HEK293 (cell line): ENCODE measurements at regions not wholly inside any gene's neighbourhood (a gene's known extent, or its start where the extent isn't known, plus 50 kb on each side); places are given as distances from the start of the nearest gene placed in this dataset.

Source experiments
- CTCF ChIA-PET: fragments of 350-600 bp; formaldehyde crosslinking; extraction: SDS; loops from one replicate; lab custom pipeline; 2021; ENCODE audit warnings: antibody characterized with exemption; lab: Yijun Ruan, JAX
- POLR2A ChIA-PET: fragments of 300-600 bp; formaldehyde crosslinking; extraction: SDS; loops from one replicate; lab custom pipeline; 2020; ENCODE audit warnings: antibody characterized with exemption, inconsistent platforms; lab: Yijun Ruan, JAX
- H3K27ac ChIP-seq: fragments of 200-500 bp; sonication (Bioruptor generic); 2 replicates; pipeline ENCODE4 v1.5.1; 2014; ENCODE audit warnings: low read depth, low read length, control low read depth, inconsistent platforms; ENCODE audit errors: extremely low read depth
- H3K36me3 ChIP-seq, 2 experiments: fragments of 200-500 bp in 1 of 2; sonication (Bioruptor generic) in 1 of 2; 1 replicate in 1 of 2; 2 replicates in 1 of 2; pipeline ENCODE4 v1.5.1; 2014 to 2017; ENCODE audit warnings: inconsistent platforms in 2 of 2, low read length in 2 of 2; ENCODE audit not compliant: control insufficient read depth in 2 of 2, insufficient read depth in 1 of 2
- H3K4me1 ChIP-seq: fragments of 200-500 bp; sonication (Bioruptor generic); 2 replicates; pipeline ENCODE4 v1.5.1; 2014; ENCODE audit warnings: mild to moderate bottlenecking, low read length, inconsistent platforms; ENCODE audit not compliant: control insufficient read depth, insufficient read depth
- H3K4me3 ChIP-seq: 2 replicates; pipeline ENCODE4 v1.5.1; 2011; ENCODE audit warnings: low read depth, mild to moderate bottlenecking, control low read depth, low read length, moderate library complexity
- H3K9me3 ChIP-seq: fragments of 200-500 bp; sonication (Bioruptor generic); 2 replicates; pipeline ENCODE4 v1.5.1; 2014; ENCODE audit warnings: low read depth, low read length, inconsistent platforms; ENCODE audit not compliant: control insufficient read depth, insufficient read depth
- BCL11A ChIP-seq: fragments of 450-650 bp; formaldehyde crosslinking; IDR thresholded peaks from 2 replicates; pipeline ENCODE4 v1.5.1; 2016; ENCODE audit warnings: low read depth, missing biosample characterization, missing genetic modification characterization
- BCL11B ChIP-seq: fragments of 450-650 bp; formaldehyde crosslinking; IDR thresholded peaks from 2 replicates; pipeline ENCODE4 v1.5.1; 2016; ENCODE audit warnings: low read depth, missing biosample characterization, missing genetic modification characterization
- HOXA7 ChIP-seq: sonication (generic); formaldehyde crosslinking; IDR thresholded peaks from 2 replicates; pipeline ENCODE4 v1.8.1; 2022; ENCODE audit warnings: missing genetic modification reagents, borderline replicate concordance
- KLF1 ChIP-seq: fragments of 450-650 bp; formaldehyde crosslinking; IDR thresholded peaks from 2 replicates; pipeline ENCODE4 v1.5.1; 2016; ENCODE audit warnings: missing biosample characterization, missing genetic modification characterization
- MEIS1 ChIP-seq: sonication (generic); formaldehyde crosslinking; IDR thresholded peaks from 2 replicates; pipeline ENCODE4 v1.8.1; 2022; ENCODE audit warnings: missing genetic modification reagents, mild to moderate bottlenecking, borderline replicate concordance
- REPIN1 ChIP-seq: fragments of 450-650 bp; formaldehyde crosslinking; IDR thresholded peaks from 2 replicates; pipeline ENCODE4 v1.5.1; 2017; ENCODE audit warnings: missing biosample characterization, missing genetic modification characterization, low read depth
- SALL2 ChIP-seq: fragments of 450-650 bp; formaldehyde crosslinking; IDR thresholded peaks from 2 replicates; pipeline ENCODE4 v1.5.0; 2017; ENCODE audit warnings: missing biosample characterization, mild to moderate bottlenecking, missing genetic modification characterization, borderline replicate concordance
- ZBTB17 ChIP-seq: fragments of 450-650 bp; formaldehyde crosslinking; IDR thresholded peaks from 2 replicates; pipeline ENCODE4 v1.5.1; 2016; ENCODE audit warnings: missing biosample characterization, missing genetic modification characterization
- ZBTB21 ChIP-seq: fragments of 450-650 bp; formaldehyde crosslinking; IDR thresholded peaks from 2 replicates; pipeline ENCODE4 v1.5.1; 2017; ENCODE audit warnings: missing biosample characterization, missing genetic modification characterization
- ZFP41 ChIP-seq: fragments of 450-650 bp; formaldehyde crosslinking; IDR thresholded peaks from 2 replicates; pipeline ENCODE4 v1.5.1; 2016; ENCODE audit warnings: missing biosample characterization, missing genetic modification characterization, borderline replicate concordance
- ZNF112 ChIP-seq: fragments of 450-650 bp; formaldehyde crosslinking; IDR thresholded peaks from 2 replicates; pipeline ENCODE4 v1.5.0; 2017; ENCODE audit warnings: missing biosample characterization, missing genetic modification characterization
- ZNF169 ChIP-seq: fragments of 450-650 bp; formaldehyde crosslinking; IDR thresholded peaks from 2 replicates; pipeline ENCODE4 v1.5.1; 2016; ENCODE audit warnings: missing biosample characterization, missing genetic modification characterization
- ZNF175 ChIP-seq: fragments of 450-650 bp; formaldehyde crosslinking; IDR thresholded peaks from 2 replicates; pipeline ENCODE4 v1.5.1; 2016; ENCODE audit warnings: missing biosample characterization, missing genetic modification characterization
- ZNF221 ChIP-seq: fragments of 450-650 bp; formaldehyde crosslinking; IDR thresholded peaks from 2 replicates; pipeline ENCODE4 v1.5.1; 2017; ENCODE audit warnings: missing biosample characterization, missing genetic modification characterization, borderline replicate concordance
- ZNF223 ChIP-seq: fragments of 450-650 bp; formaldehyde crosslinking; IDR thresholded peaks from 2 replicates; pipeline ENCODE4 v1.5.1; 2016; ENCODE audit warnings: missing biosample characterization, missing genetic modification characterization
- ZNF335 ChIP-seq: fragments of 450-650 bp; formaldehyde crosslinking; conservative IDR thresholded peaks from 2 replicates; pipeline ENCODE4 v1.5.1; 2016; ENCODE audit warnings: missing biosample characterization, missing genetic modification characterization
- ZNF354C ChIP-seq: fragments of 450-650 bp; formaldehyde crosslinking; IDR thresholded peaks from 2 replicates; pipeline ENCODE4 v1.5.1; 2016; ENCODE audit warnings: missing biosample characterization, missing genetic modification characterization, low read depth, borderline replicate concordance
- ZNF391 ChIP-seq: fragments of 450-650 bp; formaldehyde crosslinking; IDR thresholded peaks from 2 replicates; pipeline ENCODE4 v1.5.1; 2016; ENCODE audit warnings: low read depth, missing biosample characterization, missing genetic modification characterization, borderline replicate concordance
- ZNF416 ChIP-seq: fragments of 450-650 bp; formaldehyde crosslinking; IDR thresholded peaks from 2 replicates; pipeline ENCODE4 v1.5.1; 2016; ENCODE audit warnings: missing biosample characterization, missing genetic modification characterization
- ZNF521 ChIP-seq: fragments of 450-650 bp; formaldehyde crosslinking; IDR thresholded peaks from 2 replicates; pipeline ENCODE4 v1.5.1; 2017; ENCODE audit warnings: missing biosample characterization, mild to moderate bottlenecking, missing genetic modification characterization
- ZNF529 ChIP-seq: fragments of 450-650 bp; formaldehyde crosslinking; IDR thresholded peaks from 2 replicates; pipeline ENCODE4 v1.5.1; 2017; ENCODE audit warnings: missing genetic modification characterization, missing biosample characterization; ENCODE audit not compliant: insufficient replicate concordance
- ZNF530 ChIP-seq: fragments of 450-650 bp; formaldehyde crosslinking; IDR thresholded peaks from 2 replicates; pipeline ENCODE4 v1.5.1; 2016; ENCODE audit warnings: low read depth, missing biosample characterization, missing genetic modification characterization
- ZNF560 ChIP-seq: fragments of 450-650 bp; formaldehyde crosslinking; IDR thresholded peaks from 2 replicates; pipeline ENCODE4 v1.5.1; 2017; ENCODE audit warnings: missing biosample characterization, missing genetic modification characterization, borderline replicate concordance
- ZNF561 ChIP-seq: fragments of 450-650 bp; IDR thresholded peaks from 2 replicates; pipeline ENCODE4 v1.5.1; 2018; ENCODE audit warnings: missing biosample characterization, missing genetic modification characterization, borderline replicate concordance
- ZNF585B ChIP-seq: fragments of 450-650 bp; formaldehyde crosslinking; IDR thresholded peaks from 2 replicates; pipeline ENCODE4 v1.5.1; 2016; ENCODE audit warnings: missing biosample characterization, missing genetic modification characterization
- ZNF596 ChIP-seq: fragments of 450-650 bp; IDR thresholded peaks from 2 replicates; pipeline ENCODE4 v1.5.0; 2018; ENCODE audit warnings: missing biosample characterization, mild to moderate bottlenecking, missing genetic modification characterization, moderate library complexity
- ZNF654 ChIP-seq: fragments of 450-650 bp; formaldehyde crosslinking; IDR thresholded peaks from 2 replicates; pipeline ENCODE4 v1.5.1; 2016; ENCODE audit warnings: low read depth, missing biosample characterization, missing genetic modification characterization
- ZNF707 ChIP-seq: fragments of 450-650 bp; formaldehyde crosslinking; IDR thresholded peaks from 2 replicates; pipeline ENCODE4 v1.5.1; 2016; ENCODE audit warnings: missing biosample characterization, missing genetic modification characterization
- ZXDB ChIP-seq: fragments of 450-650 bp; formaldehyde crosslinking; IDR thresholded peaks from 2 replicates; pipeline ENCODE4 v1.5.1; 2016; ENCODE audit warnings: missing biosample characterization, missing genetic modification characterization
- TF ChIP-seq, protein P1 (sequence below): fragments of 450-650 bp; formaldehyde crosslinking; IDR thresholded peaks from 2 replicates; pipeline ENCODE4 v1.5.1; 2016; ENCODE audit warnings: missing biosample characterization, missing genetic modification characterization
- TF ChIP-seq, protein P2 (sequence below): fragments of 450-650 bp; formaldehyde crosslinking; optimal IDR thresholded peaks from 2 replicates; pipeline ENCODE3; 2016; ENCODE audit warnings: missing biosample characterization, mild to moderate bottlenecking, missing genetic modification characterization
- TF ChIP-seq, protein P3 (sequence below): fragments of 450-650 bp; formaldehyde crosslinking; IDR thresholded peaks from 2 replicates; pipeline ENCODE4 v1.5.1; 2016; ENCODE audit warnings: missing biosample characterization, missing genetic modification characterization
- TF ChIP-seq, protein P4 (sequence below): fragments of 450-650 bp; formaldehyde crosslinking; IDR thresholded peaks from 2 replicates; pipeline ENCODE4 v1.5.1; 2016; ENCODE audit warnings: missing biosample characterization, missing genetic modification characterization
- TF ChIP-seq, protein P5 (sequence below): fragments of 450-650 bp; IDR thresholded peaks from 2 replicates; pipeline ENCODE4 v1.5.1; 2018; ENCODE audit warnings: missing biosample characterization, mild to moderate bottlenecking, missing genetic modification characterization

DNA sequence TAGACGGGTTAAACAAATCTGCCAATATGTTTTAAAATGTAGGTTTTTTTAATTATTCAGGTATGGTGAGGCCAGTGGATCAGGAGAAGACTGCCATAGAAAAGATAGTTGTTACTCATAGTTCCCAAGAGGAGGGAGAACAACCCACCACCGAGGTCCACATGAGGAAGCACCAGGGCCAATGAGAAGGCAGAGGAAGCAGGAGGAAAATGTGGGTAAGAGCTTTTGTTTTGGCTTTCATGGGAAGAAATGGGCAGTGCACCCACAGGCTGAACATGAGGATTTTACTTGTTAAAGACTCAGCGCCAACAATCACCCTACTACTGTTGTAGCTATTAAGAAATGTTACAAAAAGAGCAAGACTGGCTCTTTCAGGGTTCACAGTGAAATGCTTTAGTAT lies 191.8 kb upstream of the HNMT start:
- TF ChIP-seq ZNF521 (tag by site-specific recombination) (no peak), ZFP41 (tag by site-specific recombination) (no peak), MEIS1 (no peak), ZNF112 (no peak), ZNF354C (no peak), ZNF596 (tag by site-specific recombination) (no peak), ZNF416 (tag by site-specific recombination) (no peak), ZNF707 (no peak), ZNF654 (no peak), ZNF391 (tag by site-specific recombination) (no peak), ZNF561 (tag by site-specific recombination) (no peak), ZNF221 (tag by site-specific recombination) (no peak), ZNF169 (tag by site-specific recombination) (no peak), ZNF175 (tag by site-specific recombination) (no peak), HOXA7 (CRISPR knock-in tag) (no peak), ZNF335 (no peak)
- TF ChIP-seq, protein P1, sequence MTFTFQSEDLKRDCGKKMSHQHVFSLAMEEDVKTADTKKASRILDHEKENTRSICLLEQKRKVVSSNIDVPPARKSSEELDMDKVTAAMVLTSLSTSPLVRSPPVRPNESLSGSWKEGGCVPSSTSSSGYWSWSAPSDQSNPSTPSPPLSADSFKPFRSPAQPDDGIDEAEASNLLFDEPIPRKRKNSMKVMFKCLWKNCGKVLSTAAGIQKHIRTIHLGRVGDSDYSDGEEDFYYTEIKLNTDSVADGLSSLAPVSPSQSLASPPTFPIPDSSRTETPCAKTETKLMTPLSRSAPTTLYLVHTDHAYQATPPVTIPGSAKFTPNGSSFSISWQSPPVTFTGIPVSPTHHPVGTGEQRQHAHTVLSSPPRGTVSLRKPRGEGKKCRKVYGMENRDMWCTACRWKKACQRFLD (tag by site-specific recombination), result no peak
- TF ChIP-seq, protein P2, sequence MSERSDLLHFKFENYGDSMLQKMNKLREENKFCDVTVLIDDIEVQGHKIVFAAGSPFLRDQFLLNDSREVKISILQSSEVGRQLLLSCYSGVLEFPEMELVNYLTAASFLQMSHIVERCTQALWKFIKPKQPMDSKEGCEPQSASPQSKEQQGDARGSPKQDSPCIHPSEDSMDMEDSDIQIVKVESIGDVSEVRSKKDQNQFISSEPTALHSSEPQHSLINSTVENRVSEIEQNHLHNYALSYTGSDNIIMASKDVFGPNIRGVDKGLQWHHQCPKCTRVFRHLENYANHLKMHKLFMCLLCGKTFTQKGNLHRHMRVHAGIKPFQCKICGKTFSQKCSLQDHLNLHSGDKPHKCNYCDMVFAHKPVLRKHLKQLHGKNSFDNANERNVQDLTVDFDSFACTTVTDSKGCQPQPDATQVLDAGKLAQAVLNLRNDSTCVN (tag by site-specific recombination), result no peak
- TF ChIP-seq, protein P3, sequence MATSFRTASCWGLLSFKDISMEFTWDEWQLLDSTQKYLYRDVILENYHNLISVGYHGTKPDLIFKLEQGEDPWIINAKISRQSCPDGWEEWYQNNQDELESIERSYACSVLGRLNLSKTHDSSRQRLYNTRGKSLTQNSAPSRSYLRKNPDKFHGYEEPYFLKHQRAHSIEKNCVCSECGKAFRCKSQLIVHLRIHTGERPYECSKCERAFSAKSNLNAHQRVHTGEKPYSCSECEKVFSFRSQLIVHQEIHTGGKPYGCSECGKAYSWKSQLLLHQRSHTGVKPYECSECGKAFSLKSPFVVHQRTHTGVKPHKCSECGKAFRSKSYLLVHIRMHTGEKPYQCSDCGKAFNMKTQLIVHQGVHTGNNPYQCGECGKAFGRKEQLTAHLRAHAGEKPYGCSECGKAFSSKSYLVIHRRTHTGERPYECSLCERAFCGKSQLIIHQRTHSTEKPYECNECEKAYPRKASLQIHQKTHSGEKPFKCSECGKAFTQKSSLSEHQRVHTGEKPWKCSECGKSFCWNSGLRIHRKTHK, result no peak
- no peaks in the 10 kb centered on the region for H3K36me3 ChIP-seq
- H3K9me3 ChIP-seq, result no peaks in the 10 kb centered on the region
- no peak overlapping the region for H3K27ac ChIP-seq
- CTCF ChIA-PET, result no interaction called here
- H3K4me1 ChIP-seq, result no peaks in the 10 kb centered on the region
- POLR2A ChIA-PET, result no interaction called here
- no peak overlapping the region for H3K4me3 ChIP-seq

DNA sequence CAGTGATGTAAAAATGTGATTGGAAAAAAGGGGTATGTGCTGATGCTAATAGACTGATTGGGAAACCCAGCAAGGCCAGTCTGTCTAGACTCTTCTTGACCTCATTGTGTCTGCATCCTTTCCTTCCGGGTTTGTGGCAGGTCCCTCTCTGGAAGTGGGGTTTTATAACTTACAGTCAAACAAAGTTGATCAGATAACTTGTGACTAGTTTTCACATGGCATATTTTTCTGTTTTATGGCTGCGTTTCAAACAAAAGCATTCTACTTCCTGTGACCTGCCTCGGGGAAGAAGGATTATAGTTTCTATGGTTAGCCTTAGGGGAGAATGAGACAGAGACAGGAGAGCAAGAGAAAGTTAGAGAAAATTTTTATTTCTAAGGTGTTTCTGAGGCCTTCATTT lies 188.7 kb upstream of the HNMT start:
- CTCF ChIA-PET, result no interaction called here
- H3K4me3 ChIP-seq, result no peak overlapping the region
- no peaks in the 10 kb centered on the region for H3K36me3 ChIP-seq
- H3K4me1 ChIP-seq, result no peaks in the 10 kb centered on the region
- no peaks in the 10 kb centered on the region for H3K9me3 ChIP-seq
- POLR2A ChIA-PET, result no interaction called here
- H3K27ac ChIP-seq, result no peak overlapping the region
- TF ChIP-seq ZXDB (tag by site-specific recombination) (no peak), REPIN1 (tag by site-specific recombination) (no peak), ZBTB17 (tag by site-specific recombination) (no peak), ZNF529 (tag by site-specific recombination) (no peak), ZBTB21 (tag by site-specific recombination) (no peak), SALL2 (no peak), KLF1 (tag by site-specific recombination) (no peak), BCL11B (tag by site-specific recombination) (no peak), ZNF585B (tag by site-specific recombination) (no peak), ZNF223 (tag by site-specific recombination) (no peak), ZNF530 (tag by site-specific recombination) (no peak), ZNF560 (tag by site-specific recombination) (no peak), BCL11A (no peak)
- TF ChIP-seq, protein P4, sequence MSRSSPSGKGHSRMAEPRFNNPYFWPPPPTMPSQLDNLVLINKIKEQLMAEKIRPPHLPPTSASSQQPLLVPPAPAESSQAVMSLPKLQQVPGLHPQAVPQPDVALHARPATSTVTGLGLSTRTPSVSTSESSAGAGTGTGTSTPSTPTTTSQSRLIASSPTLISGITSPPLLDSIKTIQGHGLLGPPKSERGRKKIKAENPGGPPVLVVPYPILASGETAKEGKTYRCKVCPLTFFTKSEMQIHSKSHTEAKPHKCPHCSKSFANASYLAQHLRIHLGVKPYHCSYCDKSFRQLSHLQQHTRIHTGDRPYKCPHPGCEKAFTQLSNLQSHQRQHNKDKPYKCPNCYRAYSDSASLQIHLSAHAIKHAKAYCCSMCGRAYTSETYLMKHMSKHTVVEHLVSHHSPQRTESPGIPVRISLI, result no peak
- TF ChIP-seq, protein P5, sequence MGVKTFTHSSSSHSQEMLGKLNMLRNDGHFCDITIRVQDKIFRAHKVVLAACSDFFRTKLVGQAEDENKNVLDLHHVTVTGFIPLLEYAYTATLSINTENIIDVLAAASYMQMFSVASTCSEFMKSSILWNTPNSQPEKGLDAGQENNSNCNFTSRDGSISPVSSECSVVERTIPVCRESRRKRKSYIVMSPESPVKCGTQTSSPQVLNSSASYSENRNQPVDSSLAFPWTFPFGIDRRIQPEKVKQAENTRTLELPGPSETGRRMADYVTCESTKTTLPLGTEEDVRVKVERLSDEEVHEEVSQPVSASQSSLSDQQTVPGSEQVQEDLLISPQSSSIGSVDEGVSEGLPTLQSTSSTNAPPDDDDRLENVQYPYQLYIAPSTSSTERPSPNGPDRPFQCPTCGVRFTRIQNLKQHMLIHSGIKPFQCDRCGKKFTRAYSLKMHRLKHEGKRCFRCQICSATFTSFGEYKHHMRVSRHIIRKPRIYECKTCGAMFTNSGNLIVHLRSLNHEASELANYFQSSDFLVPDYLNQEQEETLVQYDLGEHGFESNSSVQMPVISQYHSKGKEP (tag by site-specific recombination), result no peak
